ENCODE measurements at regions not wholly inside any gene's neighbourhood (a gene's known extent, or its start where the extent isn't known, plus 50 kb on each side); places are given as distances from the start of the nearest gene placed in this dataset.

DNA sequence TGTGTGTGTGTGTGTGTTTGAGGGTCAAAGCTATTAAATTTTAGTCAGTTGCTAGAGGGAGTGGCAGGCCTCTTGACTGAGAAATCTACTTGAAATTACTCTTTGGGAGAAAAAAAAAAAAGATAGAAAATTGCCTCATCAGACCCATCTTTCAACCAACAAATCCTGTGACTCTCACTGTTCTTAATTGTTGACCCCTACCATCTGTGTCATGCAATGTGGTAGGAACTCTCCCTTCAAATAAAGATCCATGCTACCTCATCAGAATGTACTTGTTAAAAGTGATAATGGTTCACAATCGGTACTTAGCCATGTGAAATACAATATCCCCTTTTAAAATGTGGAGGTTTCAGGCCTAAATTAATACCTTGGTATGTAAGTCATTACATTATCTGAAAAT lies 670.8 kb upstream of the FANCL start:
- Histone ChIP-seq H3K4me1 (ENCODE audit: insufficient read depth) (no peaks in the 10 kb centered on the region), H3K36me3 (ENCODE audit: insufficient read depth) (no peaks in the 10 kb centered on the region), H3K4me3 (ENCODE audit: low read depth, low read length) (no peak overlapping the region), H3K27ac (ENCODE audit: low read depth) (no peak overlapping the region)
- DNase-seq (ENCODE audit: extremely low spot score) = no peak
- 84% methylated on average over 1 of the region's 1 CpG for WGBS

DNA sequence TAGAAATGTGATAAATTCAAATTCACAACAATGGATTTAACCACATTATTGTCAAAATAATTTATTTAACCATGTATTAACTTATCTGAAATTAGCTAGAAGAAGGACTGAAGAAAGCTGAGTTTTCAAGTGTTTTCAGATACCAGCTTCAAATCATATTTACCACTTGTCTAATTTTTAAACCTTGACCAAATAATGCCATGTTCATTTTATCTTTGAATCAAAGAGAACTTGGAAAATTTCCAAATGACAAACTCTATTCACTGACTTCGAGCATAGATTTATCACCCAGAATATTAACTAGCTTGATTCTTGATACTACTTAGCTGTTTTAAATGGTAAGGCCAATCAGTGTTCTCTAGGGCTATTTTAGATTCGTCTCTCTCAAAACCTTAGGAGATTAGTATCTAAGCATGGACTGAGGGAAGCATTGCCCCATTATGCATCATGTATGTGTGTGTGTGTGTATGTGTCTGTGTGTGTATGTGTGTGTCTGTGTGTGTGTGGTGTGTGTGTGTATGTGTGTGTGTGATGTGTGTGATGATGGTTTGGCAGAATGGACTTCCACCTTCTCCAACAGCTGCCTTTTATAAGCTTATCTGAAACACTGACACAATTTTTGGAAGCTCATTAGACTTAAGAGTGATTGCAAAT lies 667.5 kb upstream of the FANCL start:
- H3K36me3 ChIP-seq (ENCODE audit: insufficient read depth) = no peaks in the 10 kb centered on the region
- DNase-seq (ENCODE audit: extremely low spot score) = no peak
- H3K4me3 ChIP-seq (ENCODE audit: low read depth, low read length) = no peak overlapping the region
- H3K27ac ChIP-seq (ENCODE audit: low read depth) = no peak overlapping the region
- H3K4me1 ChIP-seq (ENCODE audit: insufficient read depth) = no peaks in the 10 kb centered on the region
- WGBS = 41% methylated on average over 2 of the region's 2 CpGs

DNA sequence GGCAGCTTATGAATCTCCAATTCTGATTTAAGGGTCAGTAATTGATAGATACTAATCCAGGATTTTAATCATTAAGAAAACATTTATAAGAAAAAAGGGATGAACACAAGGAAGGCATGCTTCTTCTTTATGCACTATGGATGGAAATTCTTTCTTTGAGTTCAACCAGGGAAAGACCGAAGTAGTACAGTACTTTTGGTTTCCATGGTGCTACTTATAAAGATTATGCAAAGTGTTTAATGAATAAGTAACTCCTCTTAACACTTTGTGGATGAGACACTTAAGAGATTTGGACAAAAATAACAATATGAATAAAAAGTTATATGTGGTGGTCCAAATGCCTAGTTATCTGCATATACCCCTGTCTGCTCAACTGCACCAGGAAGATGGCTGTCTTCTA lies 666.5 kb upstream of the FANCL start:
- Histone ChIP-seq H3K4me3 (ENCODE audit: low read depth, low read length) (no peak overlapping the region), H3K27ac (ENCODE audit: low read depth) (no peak overlapping the region), H3K4me1 (ENCODE audit: insufficient read depth) (no peaks in the 10 kb centered on the region), H3K36me3 (ENCODE audit: insufficient read depth) (no peaks in the 10 kb centered on the region)
- DNase-seq (ENCODE audit: extremely low spot score) = no peak
- WGBS = 99% methylated on average over 1 of the region's 1 CpG

DNA sequence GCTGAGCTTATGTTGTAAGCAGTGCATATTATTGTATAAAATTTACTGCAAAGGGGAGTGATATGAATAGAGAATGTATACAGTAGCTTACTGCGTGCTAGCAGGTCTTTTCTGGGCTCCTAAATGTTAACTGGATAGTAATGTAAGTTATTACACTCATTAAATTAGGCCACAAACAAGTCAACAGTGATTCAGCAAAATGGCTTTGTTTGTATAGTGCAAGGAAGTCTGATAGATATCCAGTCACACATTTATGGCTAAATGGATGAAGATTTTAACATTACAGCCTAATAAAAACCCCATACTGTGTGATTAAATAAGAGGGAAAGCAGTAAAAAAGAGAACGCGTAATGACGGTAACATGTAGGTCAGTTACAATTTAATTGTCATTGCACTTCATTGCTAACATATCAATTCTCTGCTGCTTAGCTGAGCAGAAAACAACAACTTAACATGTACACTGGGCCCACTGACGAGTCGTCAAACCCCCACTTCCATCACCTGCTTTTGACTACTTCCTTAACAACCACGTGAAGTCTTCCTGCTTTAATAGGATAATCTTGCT lies 665.0 kb upstream of the FANCL start:
- no peak for DNase-seq (ENCODE audit: extremely low spot score)
- Histone ChIP-seq H3K4me1 (ENCODE audit: insufficient read depth) (no peaks in the 10 kb centered on the region), H3K4me3 (ENCODE audit: low read depth, low read length) (no peak overlapping the region), H3K36me3 (ENCODE audit: insufficient read depth) (no peaks in the 10 kb centered on the region), H3K27ac (ENCODE audit: low read depth) (no peak overlapping the region)
- WGBS = 55% methylated on average over 7 of the region's 7 CpGs

DNA sequence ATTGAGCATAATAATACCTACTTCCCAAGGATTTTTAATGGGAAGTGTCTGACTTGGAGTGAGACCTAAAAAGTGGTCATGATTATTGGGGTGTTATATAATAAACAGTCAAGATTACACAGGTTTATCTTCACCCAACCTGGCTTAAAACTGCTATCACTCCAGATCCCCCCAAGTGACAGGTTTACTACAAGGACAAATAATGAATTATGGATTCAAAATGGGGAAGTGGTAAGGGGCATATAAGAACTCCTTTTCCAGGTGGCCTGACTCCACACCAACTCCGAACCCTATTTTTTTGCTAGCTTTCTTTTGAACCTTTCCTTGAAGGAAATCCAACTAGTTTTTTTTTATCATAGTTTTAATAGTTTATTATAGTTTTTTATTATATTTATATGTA lies 663.0 kb upstream of the FANCL start:
- no peak overlapping the region for H3K4me3 ChIP-seq (ENCODE audit: low read depth, low read length)
- H3K27ac ChIP-seq (ENCODE audit: low read depth) = no peak overlapping the region
- 86% methylated on average over 1 of the region's 1 CpG for WGBS
- H3K36me3 ChIP-seq (ENCODE audit: insufficient read depth) = no peaks in the 10 kb centered on the region
- no peak for DNase-seq (ENCODE audit: extremely low spot score)
- H3K4me1 ChIP-seq (ENCODE audit: insufficient read depth) = no peaks in the 10 kb centered on the region

DNA sequence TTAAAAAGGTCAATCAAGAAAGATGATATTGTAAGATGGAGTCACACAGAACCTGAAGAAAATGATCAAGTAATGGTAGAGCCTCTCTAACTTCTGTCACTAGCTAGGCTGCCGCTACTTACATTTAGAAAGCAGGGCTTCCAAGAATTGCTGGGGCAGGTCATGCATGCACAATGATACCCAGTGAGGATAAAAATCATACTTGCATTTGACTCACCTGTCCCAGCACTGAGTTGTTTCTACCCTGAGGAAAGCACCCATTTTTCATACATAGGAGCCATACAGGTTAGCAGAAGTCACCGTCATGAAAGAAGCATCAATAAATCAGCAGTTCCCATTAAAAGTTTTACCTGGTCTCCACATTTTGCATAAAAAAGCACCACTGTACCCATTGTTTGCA lies 662.3 kb upstream of the FANCL start:
- Histone ChIP-seq H3K4me1 (ENCODE audit: insufficient read depth) (no peaks in the 10 kb centered on the region), H3K36me3 (ENCODE audit: insufficient read depth) (no peaks in the 10 kb centered on the region), H3K4me3 (ENCODE audit: low read depth, low read length) (no peak overlapping the region), H3K27ac (ENCODE audit: low read depth) (no peak overlapping the region)
- DNase-seq (ENCODE audit: extremely low spot score) = no peak
- 91% methylated on average over 2 of the region's 2 CpGs for WGBS

DNA sequence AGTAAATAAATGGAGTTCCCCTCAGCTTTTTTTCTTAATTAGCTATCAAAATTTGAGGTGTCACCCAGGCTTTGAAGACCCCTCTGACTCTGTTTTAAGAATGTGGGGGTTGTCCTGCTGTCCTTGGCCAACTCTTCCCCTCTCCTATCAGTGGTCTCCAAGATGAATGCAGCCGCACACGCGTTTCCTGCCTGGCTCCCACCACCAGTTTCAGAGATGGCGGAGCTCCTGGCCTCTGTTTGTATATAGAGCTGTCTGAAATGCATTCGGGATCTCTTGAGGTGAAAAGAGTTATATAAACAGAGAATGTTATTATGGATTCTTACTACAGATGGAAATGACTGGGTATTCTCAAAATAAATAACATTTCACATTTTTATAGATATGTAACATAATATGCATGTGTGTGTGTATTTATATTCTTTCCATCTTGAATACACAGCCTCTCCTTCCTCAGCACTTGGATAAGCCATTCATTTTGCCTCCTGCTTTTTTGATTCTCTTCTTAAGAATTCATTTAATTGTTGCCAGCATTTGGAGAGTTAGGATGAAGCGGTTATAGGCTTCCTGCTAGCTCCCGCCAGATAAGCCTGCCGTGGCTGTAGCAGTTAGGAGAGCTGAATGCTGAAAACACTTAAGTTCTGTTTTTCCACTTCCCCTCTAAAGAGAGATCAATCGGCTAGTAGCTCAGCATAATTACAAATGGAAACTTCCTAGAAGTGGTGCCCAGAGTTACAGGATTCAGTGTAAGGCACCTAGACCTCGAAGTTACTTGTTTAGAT lies 659.3 kb upstream of the FANCL start:
- no peak for DNase-seq (ENCODE audit: extremely low spot score)
- 27% methylated on average over 10 of the region's 10 CpGs for WGBS
- H3K27ac ChIP-seq (ENCODE audit: low read depth) = no peak overlapping the region

DNA sequence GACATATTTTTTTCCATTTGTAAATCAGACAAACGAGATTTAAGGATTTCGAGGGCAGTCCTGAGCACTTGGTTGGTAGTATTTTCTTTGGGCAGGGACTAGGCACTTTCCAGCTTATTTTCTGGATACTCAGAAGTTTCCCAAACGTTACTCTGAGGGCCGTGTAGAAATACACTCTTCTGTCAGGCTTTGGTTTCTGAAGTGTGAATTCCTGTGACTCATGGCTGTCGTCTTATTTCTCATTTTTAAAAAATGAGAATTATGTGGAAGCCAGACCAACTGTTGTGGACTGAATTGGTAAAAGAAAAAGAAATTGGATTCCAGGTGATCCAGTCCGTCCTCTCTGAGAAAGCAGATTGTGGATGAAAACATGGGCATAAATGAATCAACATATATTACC lies 658.6 kb upstream of the FANCL start:
- H3K36me3 ChIP-seq (ENCODE audit: insufficient read depth) = no peaks in the 10 kb centered on the region
- DNase-seq (ENCODE audit: extremely low spot score) = no peak
- no peak overlapping the region for H3K4me3 ChIP-seq (ENCODE audit: low read depth, low read length)
- no peaks in the 10 kb centered on the region for H3K4me1 ChIP-seq (ENCODE audit: insufficient read depth)
- H3K27ac ChIP-seq (ENCODE audit: low read depth) = no peak overlapping the region
- WGBS = 79% methylated on average over 6 of the region's 6 CpGs

More for the DNA sequence above, 659.3 kb upstream of the FANCL start:
- Histone ChIP-seq H3K4me1 (ENCODE audit: insufficient read depth) (no peaks in the 10 kb centered on the region), H3K36me3 (ENCODE audit: insufficient read depth) (no peaks in the 10 kb centered on the region), H3K4me3 (ENCODE audit: low read depth, low read length) (no peak overlapping the region)

DNA sequence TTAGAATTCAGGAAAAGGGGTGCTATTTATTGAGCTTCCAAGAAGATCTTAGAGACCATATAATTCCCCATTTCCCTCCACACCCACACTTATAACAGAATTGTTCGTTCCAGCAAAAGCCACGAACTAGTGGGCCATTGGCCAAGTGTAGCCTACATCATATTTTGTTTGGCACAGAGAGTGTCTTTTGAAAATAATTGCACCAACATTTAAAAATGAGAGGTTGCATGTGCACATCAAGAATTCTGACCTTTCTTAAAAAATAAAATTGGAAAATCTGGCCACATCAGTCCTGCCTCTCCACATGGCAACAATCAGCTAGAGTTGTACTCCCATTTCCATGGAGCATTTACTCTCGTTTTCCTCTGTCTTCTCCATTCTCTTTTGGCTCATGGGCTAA lies 655.5 kb upstream of the FANCL start:
- H3K36me3 ChIP-seq (ENCODE audit: insufficient read depth) = no peaks in the 10 kb centered on the region
- no peaks in the 10 kb centered on the region for H3K4me1 ChIP-seq (ENCODE audit: insufficient read depth)
- WGBS = 49% methylated on average over 3 of the region's 3 CpGs
- H3K4me3 ChIP-seq (ENCODE audit: low read depth, low read length) = no peak overlapping the region
- H3K27ac ChIP-seq (ENCODE audit: low read depth) = no peak overlapping the region
- no peak for DNase-seq (ENCODE audit: extremely low spot score)

DNA sequence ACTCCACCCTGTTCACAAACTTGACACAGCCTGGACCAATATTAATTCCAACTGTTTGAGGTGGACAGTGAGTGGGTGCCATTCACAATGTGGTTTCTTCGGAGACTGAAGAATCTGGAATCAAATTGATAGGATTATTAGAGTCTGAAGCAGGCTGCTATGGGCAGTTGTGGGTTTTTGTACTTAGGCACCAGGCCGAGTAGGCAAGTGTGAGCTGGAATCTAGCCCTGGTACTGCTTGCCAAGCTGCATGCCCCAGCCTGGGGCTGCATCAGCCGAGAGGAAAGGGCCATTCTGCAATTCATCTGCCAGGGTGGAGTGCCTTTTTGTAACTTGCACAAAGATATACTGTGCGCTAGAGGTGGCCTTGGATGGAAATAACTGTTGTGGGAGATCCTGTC lies 654.7 kb upstream of the FANCL start:
- no peak overlapping the region for H3K4me3 ChIP-seq (ENCODE audit: low read depth, low read length)
- H3K4me1 ChIP-seq (ENCODE audit: insufficient read depth) = no peaks in the 10 kb centered on the region
- no peak overlapping the region for H3K27ac ChIP-seq (ENCODE audit: low read depth)
- H3K36me3 ChIP-seq (ENCODE audit: insufficient read depth) = no peaks in the 10 kb centered on the region
- no peak for DNase-seq (ENCODE audit: extremely low spot score)
- WGBS = 76% methylated on average over 4 of the region's 4 CpGs

DNA sequence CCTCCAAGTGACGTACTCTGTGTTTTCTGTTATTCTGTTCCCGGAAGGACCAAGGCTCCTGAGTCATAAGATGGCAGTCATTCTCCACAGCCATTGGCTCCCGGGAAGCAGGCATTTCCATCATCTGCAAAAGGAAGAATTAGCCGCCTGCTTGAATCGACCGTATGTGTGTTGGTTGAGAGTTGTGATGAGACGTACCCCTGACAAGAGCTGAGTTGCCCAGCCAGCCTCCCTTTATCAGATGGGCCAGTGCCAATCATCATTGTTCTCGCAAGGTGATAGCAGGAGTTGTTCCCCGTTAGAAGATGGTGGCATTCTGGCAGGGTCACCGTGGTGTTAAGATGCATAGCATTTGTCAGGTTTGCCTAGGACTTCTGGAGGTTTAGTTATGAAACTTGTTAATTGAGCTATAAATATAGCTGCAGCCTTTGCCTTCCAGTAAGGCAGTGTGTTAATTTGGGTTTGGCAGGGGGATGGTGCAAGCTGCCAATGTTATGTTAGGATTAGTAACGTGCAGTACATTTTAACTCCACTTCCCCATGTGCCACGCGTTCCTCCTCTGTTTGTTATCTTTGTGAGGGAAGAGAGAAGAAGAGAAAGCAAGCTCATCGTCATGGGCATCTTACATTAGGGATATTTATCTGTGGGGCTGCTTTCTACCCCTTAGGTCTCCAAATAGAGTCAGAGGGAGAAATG lies 652.7 kb upstream of the FANCL start:
- H3K27ac ChIP-seq (ENCODE audit: low read depth) = no peak overlapping the region
- WGBS = 71% methylated on average over 14 of the region's 14 CpGs

DNA sequence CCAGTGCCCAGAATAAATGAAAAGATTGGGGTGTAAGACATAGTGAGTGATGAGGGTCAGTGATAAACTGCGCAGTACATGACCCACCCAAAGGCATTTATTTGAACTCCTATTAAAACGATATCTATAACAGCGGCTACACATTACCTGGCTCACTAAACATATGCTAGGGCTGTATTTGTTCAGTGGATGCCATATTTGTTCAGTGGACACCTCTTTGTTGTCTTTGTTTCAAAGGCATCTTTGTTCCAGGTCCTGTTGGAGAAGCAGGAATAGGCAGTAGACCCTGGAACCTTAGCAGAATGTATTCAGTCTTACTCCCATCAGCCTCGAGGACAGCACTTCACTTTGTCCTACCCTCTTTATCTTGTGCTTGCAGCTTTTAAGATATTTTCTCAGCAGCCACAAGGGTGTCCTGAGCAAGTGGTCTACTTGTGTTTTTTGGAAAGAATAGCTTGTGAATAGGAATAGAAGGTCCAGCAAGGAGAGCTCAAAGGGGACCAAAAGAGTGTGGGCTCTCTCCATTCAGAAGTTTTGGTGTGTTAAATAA lies 650.8 kb upstream of the FANCL start:
- Histone ChIP-seq H3K36me3 (ENCODE audit: insufficient read depth) (no peaks in the 10 kb centered on the region), H3K4me3 (ENCODE audit: low read depth, low read length) (no peak overlapping the region), H3K4me1 (ENCODE audit: insufficient read depth) (no peaks in the 10 kb centered on the region), H3K27ac (ENCODE audit: low read depth) (no peak overlapping the region)
- WGBS = 86% methylated on average over 4 of the region's 4 CpGs
- DNase-seq (ENCODE audit: extremely low spot score) = no peak

More for the DNA sequence above, 652.7 kb upstream of the FANCL start:
- Histone ChIP-seq H3K36me3 (ENCODE audit: insufficient read depth) (no peaks in the 10 kb centered on the region), H3K4me3 (ENCODE audit: low read depth, low read length) (no peak overlapping the region), H3K4me1 (ENCODE audit: insufficient read depth) (no peaks in the 10 kb centered on the region)
- no peak for DNase-seq (ENCODE audit: extremely low spot score)

DNA sequence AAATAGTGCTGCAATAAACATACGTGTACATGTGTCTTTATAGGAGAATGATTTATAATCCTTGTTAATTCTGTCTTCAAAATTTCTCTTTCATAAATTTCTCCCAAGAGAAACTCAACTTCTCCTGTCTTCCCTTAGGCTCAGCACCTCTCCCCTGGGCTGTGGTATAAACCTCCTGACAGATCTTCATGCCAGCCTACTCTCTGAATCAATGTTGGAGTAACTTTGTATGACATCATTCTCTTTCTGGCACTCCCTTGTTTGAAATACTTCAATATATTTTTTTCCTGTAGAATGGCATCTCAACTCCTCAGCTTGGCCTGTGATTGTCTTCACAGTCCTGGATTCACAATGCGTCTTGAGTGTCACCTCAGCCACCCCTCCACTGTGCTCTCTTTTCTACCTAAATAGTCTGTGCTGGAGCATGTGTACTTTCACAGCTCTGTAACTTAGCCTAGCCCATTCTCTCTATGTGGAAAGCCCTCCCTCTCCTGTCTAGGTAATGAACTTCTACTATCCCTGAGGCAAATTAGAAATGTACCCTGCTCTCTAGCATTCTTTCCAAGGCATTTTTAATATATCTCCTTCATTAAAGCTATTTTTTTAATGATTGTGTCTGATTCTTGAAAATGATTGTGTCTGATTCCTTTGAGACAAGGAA lies 649.9 kb upstream of the FANCL start:
- DNase-seq (ENCODE audit: extremely low spot score) = no peak
- no peaks in the 10 kb centered on the region for H3K4me1 ChIP-seq (ENCODE audit: insufficient read depth)
- H3K27ac ChIP-seq (ENCODE audit: low read depth) = no peak overlapping the region
- no peaks in the 10 kb centered on the region for H3K36me3 ChIP-seq (ENCODE audit: insufficient read depth)
- WGBS = 64% methylated on average over 2 of the region's 2 CpGs
- no peak overlapping the region for H3K4me3 ChIP-seq (ENCODE audit: low read depth, low read length)
